Endodermal cell (in vitro differentiated cells): ENCODE measurements at regions not wholly inside any gene's neighbourhood (a gene's known extent, or its start where the extent isn't known, plus 50 kb on each side); places are given as distances from the start of the nearest gene placed in this dataset.

Experiments
- DNase-seq: peaks from one replicate; pipeline ENCODE4 v3.0.0-alpha.2; 2017
- H3K27ac ChIP-seq: 2 replicates; pipeline ENCODE4 v1.5.1; 2013; ENCODE audit warnings: mild to moderate bottlenecking, low read depth, low read length, moderate library complexity
- H3K27me3 ChIP-seq: 2 replicates; pipeline ENCODE4 v1.6.1; 2013; ENCODE audit warnings: mild to moderate bottlenecking, low read length, moderate library complexity; ENCODE audit not compliant: insufficient read depth, control insufficient read depth, poor library complexity, severe bottlenecking
- H3K36me3 ChIP-seq: 2 replicates; pipeline ENCODE4 v1.7.0; 2013; ENCODE audit warnings: mild to moderate bottlenecking, low read length, moderate library complexity; ENCODE audit not compliant: control insufficient read depth, insufficient read depth
- H3K4me1 ChIP-seq: one replicate; pipeline ENCODE4 v1.7.0; 2013; ENCODE audit warnings: low read length; ENCODE audit not compliant: control insufficient read depth, insufficient read depth
- H3K4me3 ChIP-seq: 2 replicates; pipeline ENCODE4 v1.5.1; 2013; ENCODE audit warnings: mild to moderate bottlenecking, low read length, moderate library complexity
- H3K9ac ChIP-seq: 2 replicates; pipeline ENCODE4 v1.6.1; 2013; ENCODE audit warnings: mild to moderate bottlenecking, low read length, moderate library complexity; ENCODE audit not compliant: poor library complexity, severe bottlenecking; ENCODE audit errors: extremely low read depth
- H3K9me3 ChIP-seq: 2 replicates; pipeline ENCODE4 v1.6.1; 2013; ENCODE audit warnings: mild to moderate bottlenecking, low read length, moderate library complexity; ENCODE audit not compliant: control insufficient read depth
- H3K27ac Mint-ChIP-seq: 2 replicates; pipeline ENCODE4 v1.8.0; 2020; ENCODE audit warnings: mixed read lengths
- H3K27me3 Mint-ChIP-seq: 2 replicates; pipeline ENCODE4 v1.8.0; 2021; ENCODE audit warnings: mild to moderate bottlenecking, mixed read lengths; ENCODE audit not compliant: insufficient read depth
- H3K36me3 Mint-ChIP-seq: 2 replicates; pipeline ENCODE4 v1.8.0; 2020; ENCODE audit warnings: low read depth, mixed read lengths
- H3K4me1 Mint-ChIP-seq: 2 replicates; pipeline ENCODE4 v1.8.0; 2020; ENCODE audit warnings: mixed read lengths
- H3K4me3 Mint-ChIP-seq: 2 replicates; pipeline ENCODE4 v1.8.0; 2020; ENCODE audit warnings: mild to moderate bottlenecking, moderate library complexity, mixed read lengths
- H3K9me3 Mint-ChIP-seq: 2 replicates; pipeline ENCODE4 v1.8.0; 2020; ENCODE audit warnings: mild to moderate bottlenecking, mixed read lengths
- WGBS, 2 experiments: methylation state at CpG; one replicate each; pipeline versions ENCODE4 v1.1.5 to v1.1.7; 2013; ENCODE audit warnings: missing lambda C conversion rate in 2 of 2, mixed read lengths in 1 of 2; ENCODE audit not compliant: insufficient coverage in 1 of 2, insufficient read length in 1 of 2; 5-methylcytosine and 5-hydroxymethylcytosine counted together
- TF ChIP-seq, protein P1 (sequence below): fragments of 200-600 bp; sonication (generic); conservative IDR thresholded peaks from 2 replicates; pipeline ENCODE4 v1.5.0; 2021; ENCODE audit warnings: antibody characterized with exemption, mild to moderate bottlenecking

DNA sequence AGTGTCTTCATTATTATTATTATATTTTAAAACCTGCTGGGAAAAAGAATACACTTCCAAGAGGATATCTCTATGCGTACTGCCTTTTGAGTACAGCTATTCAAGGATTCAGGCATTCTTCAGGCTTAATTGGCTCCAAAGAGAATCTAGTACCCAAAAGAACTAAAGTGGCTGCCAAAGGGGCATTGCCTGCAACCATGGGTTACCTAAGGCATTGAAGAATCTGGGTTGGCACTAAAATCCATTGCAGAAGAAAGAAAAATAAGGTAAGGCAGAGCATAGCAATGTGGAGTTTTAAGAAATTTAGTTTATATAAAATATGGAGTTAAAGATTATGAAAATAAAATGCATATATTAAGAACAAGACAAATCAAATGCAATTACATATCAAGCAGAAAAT, 223.5 kb downstream of the TMEM161B start:
- Mint-ChIP-seq H3K9me3 (no peaks in the 10 kb centered on the region), H3K27ac (no peak overlapping the region), H3K4me3 (no peak overlapping the region), H3K27me3 (no peaks in the 10 kb centered on the region), H3K4me1 (no peaks in the 10 kb centered on the region), H3K36me3 (no peaks in the 10 kb centered on the region)
- no peaks in the 10 kb centered on the region for H3K9me3 ChIP-seq
- no peaks in the 10 kb centered on the region for H3K4me1 ChIP-seq
- TF ChIP-seq, protein P1, sequence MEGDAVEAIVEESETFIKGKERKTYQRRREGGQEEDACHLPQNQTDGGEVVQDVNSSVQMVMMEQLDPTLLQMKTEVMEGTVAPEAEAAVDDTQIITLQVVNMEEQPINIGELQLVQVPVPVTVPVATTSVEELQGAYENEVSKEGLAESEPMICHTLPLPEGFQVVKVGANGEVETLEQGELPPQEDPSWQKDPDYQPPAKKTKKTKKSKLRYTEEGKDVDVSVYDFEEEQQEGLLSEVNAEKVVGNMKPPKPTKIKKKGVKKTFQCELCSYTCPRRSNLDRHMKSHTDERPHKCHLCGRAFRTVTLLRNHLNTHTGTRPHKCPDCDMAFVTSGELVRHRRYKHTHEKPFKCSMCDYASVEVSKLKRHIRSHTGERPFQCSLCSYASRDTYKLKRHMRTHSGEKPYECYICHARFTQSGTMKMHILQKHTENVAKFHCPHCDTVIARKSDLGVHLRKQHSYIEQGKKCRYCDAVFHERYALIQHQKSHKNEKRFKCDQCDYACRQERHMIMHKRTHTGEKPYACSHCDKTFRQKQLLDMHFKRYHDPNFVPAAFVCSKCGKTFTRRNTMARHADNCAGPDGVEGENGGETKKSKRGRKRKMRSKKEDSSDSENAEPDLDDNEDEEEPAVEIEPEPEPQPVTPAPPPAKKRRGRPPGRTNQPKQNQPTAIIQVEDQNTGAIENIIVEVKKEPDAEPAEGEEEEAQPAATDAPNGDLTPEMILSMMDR = no peak
- H3K27ac ChIP-seq = no peak overlapping the region
- 0% methylated on average over 1 of the region's 1 CpG for WGBS, 2 experiments
- H3K36me3 ChIP-seq = no peaks in the 10 kb centered on the region
- DNase-seq = no peak
- no peak overlapping the region for H3K9ac ChIP-seq
- no peaks in the 10 kb centered on the region for H3K27me3 ChIP-seq
- no peak overlapping the region for H3K4me3 ChIP-seq

GRCh38 chr5:88034520-88034919, 234.1 kb downstream of the TMEM161B start:
- no peak overlapping the region for H3K27ac Mint-ChIP-seq
- H3K27me3 Mint-ChIP-seq = no peaks in the 10 kb centered on the region
- no peak overlapping the region for H3K27ac ChIP-seq
- no peaks in the 10 kb centered on the region for H3K9me3 ChIP-seq
- WGBS, 2 experiments = 63% methylated on average over 1 of the region's 1 CpG; no CpG with 5 or more reads in 1 of the 2 experiments
- H3K27me3 ChIP-seq = no peaks in the 10 kb centered on the region
- no peak overlapping the region for H3K9ac ChIP-seq
- no peaks in the 10 kb centered on the region for H3K36me3 Mint-ChIP-seq
- H3K4me3 ChIP-seq = no peak overlapping the region
- no peak for DNase-seq
- H3K4me1 ChIP-seq = no peaks in the 10 kb centered on the region
- H3K4me3 Mint-ChIP-seq = no peak overlapping the region
- no peaks in the 10 kb centered on the region for H3K4me1 Mint-ChIP-seq
- no peaks in the 10 kb centered on the region for H3K36me3 ChIP-seq
- H3K9me3 Mint-ChIP-seq = no peaks in the 10 kb centered on the region
- TF ChIP-seq, protein P1 = no peak

DNA sequence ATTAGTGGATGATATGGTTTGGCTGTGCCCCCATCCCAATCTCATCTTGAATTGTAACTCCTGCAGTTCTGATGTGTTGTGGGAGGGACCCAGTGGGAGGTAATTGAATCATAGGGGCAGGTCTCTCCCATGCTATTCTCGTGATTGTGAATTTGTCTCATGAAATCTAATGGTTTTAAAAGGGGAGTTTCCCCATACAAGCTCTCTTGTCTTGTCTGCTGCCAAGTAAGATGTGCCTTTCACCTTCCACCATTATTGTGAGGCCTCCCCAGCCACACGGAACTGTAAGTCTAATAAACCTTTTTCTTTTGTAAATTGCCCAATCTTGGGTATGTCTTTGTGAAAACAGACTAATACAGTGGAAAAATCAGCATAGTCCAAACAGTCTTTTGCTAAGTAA, 235.5 kb downstream of the TMEM161B start:
- H3K27me3 Mint-ChIP-seq = no peaks in the 10 kb centered on the region
- Histone ChIP-seq H3K9ac (no peak overlapping the region), H3K9me3 (no peaks in the 10 kb centered on the region), H3K27me3 (no peaks in the 10 kb centered on the region), H3K4me3 (no peak overlapping the region), H3K36me3 (no peaks in the 10 kb centered on the region), H3K27ac (no peak overlapping the region), H3K4me1 (no peaks in the 10 kb centered on the region)
- DNase-seq = no peak
- no peaks in the 10 kb centered on the region for H3K36me3 Mint-ChIP-seq
- 43 to 83% methylated on average over 1 to 2 of the region's 2 CpGs for WGBS, 2 experiments
- H3K9me3 Mint-ChIP-seq = no peaks in the 10 kb centered on the region
- no peaks in the 10 kb centered on the region for H3K4me1 Mint-ChIP-seq
- no peak overlapping the region for H3K4me3 Mint-ChIP-seq
- H3K27ac Mint-ChIP-seq = no peak overlapping the region
- TF ChIP-seq, protein P1 = no peak
